OCI-LY7 (cell line): ENCODE measurements at regions not wholly inside any gene's neighbourhood (a gene's known extent, or its start where the extent isn't known, plus 50 kb on each side); places are given as distances from the start of the nearest gene placed in this dataset.

ENCODE experiments used
- BruUV-seq: library from RNA; stranded (reverse); fragments of 400-500 nt; replicated peaks from 2 replicates; lab custom pipeline; 2021; lab: Mats Ljungman, UMichigan
- CTCF ChIA-PET: fragments of 300-600 bp; sonication (Branson Sonifier 250); formaldehyde crosslinking; loops from one replicate; lab custom pipeline; 2022; ENCODE audit warnings: antibody characterized with exemption; ENCODE audit not compliant: unreplicated experiment; lab: Charles Lee
- POLR2A ChIA-PET: fragments of 300-600 bp; sonication (Branson Sonifier 250); formaldehyde crosslinking; loops from one replicate; lab custom pipeline; 2022; ENCODE audit warnings: antibody characterized with exemption; lab: Charles Lee
- DNase-seq: peaks from one replicate; pipeline ENCODE4 v3.0.0-alpha.2; 2015; ENCODE audit warnings: low spot score
- H2AFZ ChIP-seq: fragments of 200-600 bp; sonication (generic), shearing (Covaris generic); 2 replicates; pipeline ENCODE4 v1.6.1; 2014; ENCODE audit warnings: mild to moderate bottlenecking, antibody characterized with exemption, low read length, moderate library complexity
- H3K27ac ChIP-seq: fragments of 200-600 bp; sonication (generic); 2 replicates; pipeline ENCODE4 v1.5.1; 2014; ENCODE audit warnings: mixed run types, low read depth, mild to moderate bottlenecking, moderate library complexity, low read length, inconsistent platforms; ENCODE audit not compliant: poor library complexity, severe bottlenecking
- H3K36me3 ChIP-seq: fragments of 200-600 bp; sonication (generic); 2 replicates; pipeline ENCODE4 v1.6.1; 2014; ENCODE audit warnings: mild to moderate bottlenecking, antibody characterized with exemption, low read length, moderate library complexity, mixed read lengths; ENCODE audit not compliant: insufficient read depth
- H3K4me1 ChIP-seq: fragments of 200-600 bp; sonication (generic); 2 replicates; pipeline ENCODE4 v1.5.1; 2014; ENCODE audit warnings: mild to moderate bottlenecking, low read length; ENCODE audit not compliant: insufficient read depth, poor library complexity, severe bottlenecking
- H3K4me2 ChIP-seq: fragments of 200-600 bp; sonication (generic); 2 replicates; pipeline ENCODE4 v1.6.1; 2014; ENCODE audit warnings: mild to moderate bottlenecking, low read length
- H3K4me3 ChIP-seq: fragments of 200-600 bp; sonication (generic); 2 replicates; pipeline ENCODE4 v1.5.1; 2014; ENCODE audit warnings: mild to moderate bottlenecking, low read depth, low read length; ENCODE audit not compliant: poor library complexity, severe bottlenecking
- H3K79me2 ChIP-seq: fragments of 200-600 bp; sonication (generic); 2 replicates; pipeline ENCODE4 v1.6.1; 2016; ENCODE audit warnings: low read depth, mild to moderate bottlenecking, low read length, moderate library complexity, mixed read lengths; ENCODE audit not compliant: insufficient read depth
- H3K9me2 ChIP-seq: fragments of 200-600 bp; sonication (generic); 2 replicates; pipeline ENCODE4 v1.6.1; 2016; ENCODE audit warnings: mild to moderate bottlenecking, low read length, mixed read lengths; ENCODE audit not compliant: insufficient read depth
- H3K9me3 ChIP-seq: fragments of 200-600 bp; sonication (generic); 2 replicates; pipeline ENCODE4 v1.6.1; 2014; ENCODE audit warnings: mild to moderate bottlenecking, mixed run types, low read length, mixed read lengths
- H4K20me1 ChIP-seq: fragments of 200-600 bp; sonication (generic); 2 replicates; pipeline ENCODE4 v1.6.1; 2014; ENCODE audit warnings: mild to moderate bottlenecking, antibody characterized with exemption, low read length, moderate library complexity, mixed read lengths; ENCODE audit not compliant: insufficient read depth
- CTCF ChIP-seq: fragments of 200-600 bp; sonication (generic); conservative IDR thresholded peaks from 2 replicates; pipeline ENCODE4 v1.5.1; 2014; ENCODE audit warnings: mild to moderate bottlenecking, antibody characterized with exemption, low read length, moderate library complexity, mixed read lengths
- EZH2phosphoT487 ChIP-seq: fragments of 200-600 bp; sonication (generic); IDR thresholded peaks from 2 replicates; pipeline ENCODE4 v1.6.1; 2018; ENCODE audit warnings: low read depth, borderline replicate concordance, mild to moderate bottlenecking, mixed run types, antibody characterized with exemption, low read length, moderate library complexity, mixed read lengths
- intact Hi-C: fragments of 100-400 bp; cut with micrococcal nuclease; formaldehyde crosslinking; loops from one replicate; pipeline ENCODE4 v1.10.0; 2022; ENCODE audit not compliant: unreplicated experiment

GRCh38 chr12:124680863-124681778 is 113.7 kb upstream of the NCOR2 start:
- no peak overlapping the region for H2AFZ ChIP-seq
- TF ChIP-seq CTCF (peak; percentile 29; the same call in 1 of the 2 replicates), EZH2phosphoT487 (no peak)
- DNase-seq = peak; percentile 32
- ChIA-PET CTCF (no interaction called here), POLR2A (no interaction called here)
- H3K4me2 ChIP-seq = no peak overlapping the region
- BruUV-seq = no TSS peak
- H3K9me3 ChIP-seq = no peaks in the 10 kb centered on the region
- H3K9me2 ChIP-seq = no peaks in the 10 kb centered on the region
- H3K36me3 ChIP-seq = no peaks in the 10 kb centered on the region
- no peaks in the 10 kb centered on the region for H4K20me1 ChIP-seq
- intact Hi-C loops = loop anchor here (5.0 kb wide), 1 partner anchor 114 kb away; the partner anchor contains the start of gene NCOR2
- no peak overlapping the region for H3K4me3 ChIP-seq
- H3K79me2 ChIP-seq = no peaks in the 10 kb centered on the region
- no peak overlapping the region for H3K27ac ChIP-seq
- H3K4me1 ChIP-seq = no peaks in the 10 kb centered on the region

GRCh38 chr12:124679533-124680371 is 112.3 kb upstream of the NCOR2 start:
- POLR2A ChIA-PET = no interaction called here
- Histone ChIP-seq H3K9me2 (no peaks in the 10 kb centered on the region), H4K20me1 (no peaks in the 10 kb centered on the region), H2AFZ (no peak overlapping the region), H3K4me2 (no peak overlapping the region), H3K79me2 (no peaks in the 10 kb centered on the region), H3K36me3 (no peaks in the 10 kb centered on the region), H3K27ac (no peak overlapping the region), H3K4me1 (no peaks in the 10 kb centered on the region), H3K9me3 (no peaks in the 10 kb centered on the region), H3K4me3 (no peak overlapping the region)
- CTCF ChIA-PET = no interaction called here
- no peak for TF ChIP-seq CTCF
- TF ChIP-seq EZH2phosphoT487 = no peak
- intact Hi-C loops = loop anchor here (5.0 kb wide), 1 partner anchor 112 kb away; the partner anchor contains the start of gene NCOR2
- no peak for DNase-seq
- no TSS peak for BruUV-seq
